Stimulated activated CD4-positive, alpha-beta T cell treated with anti-CD3 and anti-CD28 coated beads, Interleukin-4, amount 100 ng/mL, for 4 hours (primary cell): ENCODE measurements at regions not wholly inside any gene's neighbourhood (a gene's known extent, or its start where the extent isn't known, plus 50 kb on each side); places are given as distances from the start of the nearest gene placed in this dataset.
"Not testable (repeated sequence)": the region's sequence is repeated elsewhere in the genome, so short reads cannot be mapped to it uniquely, and the experiment has no call there.

Experiments used
- DNase-seq, 2 experiments: peaks; one replicate each; pipeline ENCODE4 v3.0.0-alpha.2; 2020

- DNase-seq: no peak
These were observed 284.6 kb downstream of the BCAT1 start for GRCh38 chr12:24664161-24664880.

GRCh38 chr12:24661657-24662096, 287.2 kb downstream of the BCAT1 start:
- no peak for DNase-seq

- no peak for DNase-seq
These were observed 289.9 kb downstream of the BCAT1 start for GRCh38 chr12:24659016-24659415.

GRCh38 chr12:24654344-24654743, 294.6 kb downstream of the BCAT1 start:
- DNase-seq: not testable (repeated sequence)

- no peak for DNase-seq
These were observed 299.3 kb downstream of the BCAT1 start for GRCh38 chr12:24649634-24650033.

GRCh38 chr12:24649209-24649608, 299.7 kb downstream of the BCAT1 start:
- DNase-seq: no peak

GRCh38 chr12:24645254-24645653, 303.6 kb downstream of the BCAT1 start:
- no peak for DNase-seq

- DNase-seq: no peak
These were observed 305.5 kb downstream of the BCAT1 start for GRCh38 chr12:24643120-24644119.

- no peak for DNase-seq
These were observed 309.3 kb downstream of the BCAT1 start for GRCh38 chr12:24639641-24640040.

GRCh38 chr12:24632466-24632865, 316.4 kb downstream of the BCAT1 start:
- DNase-seq: no peak

- DNase-seq: no peak
These were observed 317.1 kb downstream of the BCAT1 start for GRCh38 chr12:24631676-24632426.

GRCh38 chr12:24630856-24631255, 318.0 kb downstream of the BCAT1 start:
- DNase-seq: no peak

- no peak for DNase-seq
These were observed 318.5 kb downstream of the BCAT1 start for GRCh38 chr12:24630446-24630845.

- no peak for DNase-seq
These were observed 323.8 kb downstream of the BCAT1 start for GRCh38 chr12:24625103-24625502.

- not testable (repeated sequence) for DNase-seq
These were observed 328.9 kb downstream of the BCAT1 start for GRCh38 chr12:24619954-24620353.

GRCh38 chr12:24617471-24617870, 331.4 kb downstream of the BCAT1 start:
- no peak for DNase-seq

GRCh38 chr12:24615967-24616411, 332.9 kb downstream of the BCAT1 start:
- DNase-seq: no peak

GRCh38 chr12:24608637-24609285, 340.1 kb downstream of the BCAT1 start:
- DNase-seq: no peak

- no peak for DNase-seq
These were observed 340.8 kb downstream of the BCAT1 start for GRCh38 chr12:24608108-24608507.

GRCh38 chr12:24605916-24606315, 343.0 kb downstream of the BCAT1 start:
- DNase-seq: no peak

GRCh38 chr12:24605466-24605865, 343.4 kb downstream of the BCAT1 start:
- no peak for DNase-seq

GRCh38 chr12:24603371-24603770, 345.5 kb downstream of the BCAT1 start:
- no peak for DNase-seq
